ENCODE measurements at regions not wholly inside any gene's neighbourhood (a gene's known extent, or its start where the extent isn't known, plus 50 kb on each side); places are given as distances from the start of the nearest gene placed in this dataset.
"Not testable (repeated sequence)": the region's sequence is repeated elsewhere in the genome, so short reads cannot be mapped to it uniquely, and the experiment has no call there.

- no peak for DNase-seq (ENCODE audit: low spot score)
Measured at GRCh38 chr13:79918620-79919019, 422.3 kb downstream of the SPRY2 start.

GRCh38 chr13:79917628-79918027, 423.3 kb downstream of the SPRY2 start:
- DNase-seq (ENCODE audit: low spot score): no peak

GRCh38 chr13:79915114-79915811, 425.7 kb downstream of the SPRY2 start:
- peak; percentile 70 for DNase-seq (ENCODE audit: low spot score)

- no peak for DNase-seq (ENCODE audit: low spot score)
Measured at GRCh38 chr13:79913141-79913827, 427.6 kb downstream of the SPRY2 start.

GRCh38 chr13:79912403-79912802, 428.5 kb downstream of the SPRY2 start:
- DNase-seq (ENCODE audit: low spot score): no peak

- no peak for DNase-seq (ENCODE audit: low spot score)
Measured at GRCh38 chr13:79910875-79911540, 429.9 kb downstream of the SPRY2 start.

GRCh38 chr13:79909644-79910043, 428.7 kb downstream of the NDFIP2 start:
- DNase-seq (ENCODE audit: low spot score): no peak

GRCh38 chr13:79908381-79908780, 427.4 kb downstream of the NDFIP2 start:
- DNase-seq (ENCODE audit: low spot score): no peak

GRCh38 chr13:79907527-79907926, 426.6 kb downstream of the NDFIP2 start:
- no peak for DNase-seq (ENCODE audit: low spot score)

GRCh38 chr13:79906345-79906744, 425.4 kb downstream of the NDFIP2 start:
- no peak for DNase-seq (ENCODE audit: low spot score)

- no peak for DNase-seq (ENCODE audit: low spot score)
Measured at GRCh38 chr13:79905018-79905417, 424.1 kb downstream of the NDFIP2 start.

- no peak for DNase-seq (ENCODE audit: low spot score)
Measured at GRCh38 chr13:79904581-79904980, 423.6 kb downstream of the NDFIP2 start.

GRCh38 chr13:79901336-79901735, 420.4 kb downstream of the NDFIP2 start:
- peak; percentile 19 for DNase-seq (ENCODE audit: low spot score)

- no peak for DNase-seq (ENCODE audit: low spot score)
Measured at GRCh38 chr13:79900356-79900755, 419.4 kb downstream of the NDFIP2 start.

- no peak for DNase-seq (ENCODE audit: low spot score)
Measured at GRCh38 chr13:79898996-79899395, 418.0 kb downstream of the NDFIP2 start.

- DNase-seq (ENCODE audit: low spot score): no peak
Measured at GRCh38 chr13:79898202-79898826, 417.4 kb downstream of the NDFIP2 start.

- DNase-seq (ENCODE audit: low spot score): no peak
Measured at GRCh38 chr13:79896851-79897250, 415.9 kb downstream of the NDFIP2 start.

- no peak for DNase-seq (ENCODE audit: low spot score)
Measured at GRCh38 chr13:79895416-79895815, 414.5 kb downstream of the NDFIP2 start.

- DNase-seq (ENCODE audit: low spot score): not testable (repeated sequence)
Measured at GRCh38 chr13:79887278-79887677, 406.3 kb downstream of the NDFIP2 start.

- DNase-seq (ENCODE audit: low spot score): no peak
Measured at GRCh38 chr13:79886601-79887000, 405.6 kb downstream of the NDFIP2 start.

GRCh38 chr13:79884890-79885289, 403.9 kb downstream of the NDFIP2 start:
- DNase-seq (ENCODE audit: low spot score): no peak

- no peak for DNase-seq (ENCODE audit: low spot score)
Measured at GRCh38 chr13:79883216-79883615, 402.3 kb downstream of the NDFIP2 start.

Data from SK-N-DZ (cell line).